ENCODE measurements at regions not wholly inside any gene's neighbourhood (a gene's known extent, or its start where the extent isn't known, plus 50 kb on each side); places are given as distances from the start of the nearest gene placed in this dataset.
"Not testable (repeated sequence)": the region's sequence is repeated elsewhere in the genome, so short reads cannot be mapped to it uniquely, and the experiment has no call there.

DNA sequence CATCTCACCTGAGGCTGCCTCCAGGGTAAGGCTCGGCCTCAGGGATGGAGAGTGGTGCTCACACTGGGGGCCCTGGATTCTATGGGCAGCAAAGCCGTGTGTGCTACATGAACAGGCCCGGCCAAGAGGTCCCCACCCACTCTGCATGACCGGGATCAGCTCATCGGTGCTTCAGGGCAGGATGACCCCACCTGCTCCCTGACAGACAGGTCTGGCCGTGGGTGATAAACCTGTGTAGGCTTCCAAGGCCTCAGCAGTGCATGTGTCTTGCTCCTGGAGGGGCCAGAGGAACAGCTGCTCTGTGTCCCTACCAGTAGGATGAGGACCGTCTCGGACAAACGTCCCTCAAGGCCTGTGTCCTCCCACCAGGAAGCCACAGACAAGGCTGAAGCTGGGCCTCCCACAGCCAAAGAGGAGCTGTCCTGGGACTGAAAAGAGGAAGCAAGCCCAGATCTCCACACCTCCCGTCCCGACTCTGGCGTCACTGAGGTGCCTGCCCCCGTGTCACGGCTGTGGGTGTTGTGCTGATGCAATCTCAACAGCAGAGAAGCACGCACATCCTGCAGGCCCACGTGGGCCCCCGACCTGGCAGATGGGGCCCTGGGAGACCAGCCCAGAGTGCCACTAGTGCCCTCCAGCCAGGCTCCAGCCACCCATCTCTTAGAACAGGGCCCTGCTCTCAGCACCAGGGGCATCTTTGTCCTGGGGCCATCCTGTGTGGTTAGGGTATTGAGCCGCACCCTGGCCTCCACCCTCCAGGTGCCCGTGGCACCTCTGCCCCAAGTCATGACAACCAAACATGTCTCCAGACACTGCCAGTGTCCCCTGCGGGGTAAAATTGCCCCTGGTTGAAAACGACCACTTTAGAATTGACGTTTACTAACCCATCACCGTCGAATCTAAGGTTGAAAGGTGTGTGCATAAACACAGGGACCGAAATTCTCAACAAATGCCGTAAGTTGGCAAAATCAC, 5455.9 kb upstream of the TPTE start:
- H2AFZ ChIP-seq (ENCODE audit: control insufficient read depth, low read length); DNase-seq (ENCODE audit: low read depth, low spot score); H3K9ac ChIP-seq (ENCODE audit: control insufficient read depth, extremely low read depth, insufficient read depth, low read length); H3K9me3 ChIP-seq (ENCODE audit: control insufficient read depth, low read depth, low read length); H3K36me3 ChIP-seq (ENCODE audit: control insufficient read depth in 2 of 2, extremely low read depth in 1 of 2, insufficient read depth in 2 of 2, low read length in 2 of 2); H3K27me3 ChIP-seq (ENCODE audit: control insufficient read depth, extremely low read depth, insufficient read depth, low read length); FAIRE-seq; H3K27ac ChIP-seq (ENCODE audit: control insufficient read depth, insufficient read depth, low read length); H3K4me3 ChIP-seq (ENCODE audit: control insufficient read depth in 2 of 3, extremely low read depth in 1 of 3, insufficient read depth in 2 of 3, low read depth in 1 of 3, low read length in 3 of 3); H3K9me1 ChIP-seq (ENCODE audit: control insufficient read depth, extremely low read depth, insufficient read depth, low read length); H3K79me2 ChIP-seq (ENCODE audit: control insufficient read depth, insufficient read depth, low read length); H3K4me2 ChIP-seq (ENCODE audit: control insufficient read depth, extremely low read depth, insufficient read depth, low read depth, low read length); H4K20me1 ChIP-seq (ENCODE audit: control insufficient read depth, extremely low read depth, insufficient read depth, low read length); H3K4me1 ChIP-seq (ENCODE audit: control insufficient read depth, extremely low read depth, insufficient read depth, low read length); dilution Hi-C loops (cut with MboI; ENCODE audit: extremely low pct_ligation_motif_present, low sequenced_read_pairs): not testable (repeated sequence)

DNA sequence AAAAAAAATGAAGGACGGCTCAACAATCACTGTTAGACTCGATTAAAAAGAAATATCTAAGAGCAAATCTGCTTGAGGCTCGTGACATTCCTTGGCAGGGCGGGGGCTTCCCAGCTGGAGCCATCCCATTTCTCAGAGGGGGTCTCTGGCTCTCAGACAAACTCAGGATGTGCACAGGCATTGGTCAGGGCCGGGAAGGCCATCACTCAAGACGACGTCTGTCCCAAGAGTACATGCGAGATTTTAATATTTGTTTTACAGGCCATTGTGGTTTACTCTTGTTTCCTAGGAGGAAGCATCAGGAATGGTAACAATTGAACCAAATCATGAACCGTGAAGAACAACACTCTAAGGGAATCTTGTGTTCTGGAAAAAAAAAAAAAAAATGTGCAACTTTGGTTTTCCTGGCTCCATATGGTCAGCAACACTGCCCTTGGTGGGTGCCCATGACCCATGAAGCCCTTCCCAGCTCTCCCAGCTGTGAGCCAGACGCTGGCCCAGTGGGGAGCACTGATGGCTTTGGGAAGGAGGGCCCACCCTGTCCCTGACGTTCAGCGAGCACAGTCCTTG, 5454.6 kb upstream of the TPTE start:
- H3K36me3 ChIP-seq (ENCODE audit: control insufficient read depth in 2 of 2, extremely low read depth in 1 of 2, insufficient read depth in 2 of 2, low read length in 2 of 2); H3K9me3 ChIP-seq (ENCODE audit: control insufficient read depth, low read depth, low read length); H3K79me2 ChIP-seq (ENCODE audit: control insufficient read depth, insufficient read depth, low read length); FAIRE-seq; dilution Hi-C loops (cut with MboI; ENCODE audit: extremely low pct_ligation_motif_present, low sequenced_read_pairs); H3K27me3 ChIP-seq (ENCODE audit: control insufficient read depth, extremely low read depth, insufficient read depth, low read length); H3K4me3 ChIP-seq (ENCODE audit: control insufficient read depth in 2 of 3, extremely low read depth in 1 of 3, insufficient read depth in 2 of 3, low read depth in 1 of 3, low read length in 3 of 3); H3K4me2 ChIP-seq (ENCODE audit: control insufficient read depth, extremely low read depth, insufficient read depth, low read depth, low read length); H4K20me1 ChIP-seq (ENCODE audit: control insufficient read depth, extremely low read depth, insufficient read depth, low read length); DNase-seq (ENCODE audit: low read depth, low spot score); H3K9me1 ChIP-seq (ENCODE audit: control insufficient read depth, extremely low read depth, insufficient read depth, low read length); H2AFZ ChIP-seq (ENCODE audit: control insufficient read depth, low read length); H3K4me1 ChIP-seq (ENCODE audit: control insufficient read depth, extremely low read depth, insufficient read depth, low read length); H3K27ac ChIP-seq (ENCODE audit: control insufficient read depth, insufficient read depth, low read length); H3K9ac ChIP-seq (ENCODE audit: control insufficient read depth, extremely low read depth, insufficient read depth, low read length): not testable (repeated sequence)

DNA sequence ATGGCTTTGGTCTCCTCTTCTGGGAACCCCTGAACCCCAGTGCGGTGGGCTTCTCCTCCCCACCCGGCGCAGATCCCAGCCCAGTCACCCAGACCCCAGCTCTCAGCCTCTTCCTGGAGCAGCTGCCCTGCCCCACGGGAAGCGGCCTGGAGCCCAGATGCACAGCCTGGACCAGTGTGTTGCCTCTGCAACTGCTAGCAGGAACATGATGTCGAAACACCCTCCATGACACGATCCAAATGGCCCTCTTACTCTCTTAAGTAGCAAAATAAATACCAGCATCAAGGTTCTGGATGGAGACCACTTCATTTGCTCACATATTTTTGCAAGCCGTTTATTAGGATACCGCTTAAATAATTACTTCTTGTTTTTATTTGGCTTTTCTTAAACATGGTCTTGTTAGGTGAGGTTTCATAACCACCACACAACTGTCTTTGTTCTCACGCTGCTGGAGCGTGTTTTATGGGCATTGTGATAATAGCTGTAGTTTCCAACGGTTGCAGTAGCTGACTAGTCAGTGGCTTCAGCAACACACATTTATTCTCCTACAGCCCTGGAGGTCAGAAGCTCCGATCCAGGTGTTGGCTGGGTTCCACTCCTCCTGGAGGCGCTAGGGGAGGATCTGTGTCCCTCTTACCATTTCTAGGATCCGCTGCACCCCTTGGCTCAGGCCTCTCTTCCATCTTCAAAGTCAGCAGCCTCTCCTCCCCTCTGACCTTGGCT, 5453.9 kb upstream of the TPTE start:
- H4K20me1 ChIP-seq (ENCODE audit: control insufficient read depth, extremely low read depth, insufficient read depth, low read length); H3K4me1 ChIP-seq (ENCODE audit: control insufficient read depth, extremely low read depth, insufficient read depth, low read length); H3K4me3 ChIP-seq (ENCODE audit: control insufficient read depth in 2 of 3, extremely low read depth in 1 of 3, insufficient read depth in 2 of 3, low read depth in 1 of 3, low read length in 3 of 3); H3K27me3 ChIP-seq (ENCODE audit: control insufficient read depth, extremely low read depth, insufficient read depth, low read length); H3K79me2 ChIP-seq (ENCODE audit: control insufficient read depth, insufficient read depth, low read length); H3K36me3 ChIP-seq (ENCODE audit: control insufficient read depth in 2 of 2, extremely low read depth in 1 of 2, insufficient read depth in 2 of 2, low read length in 2 of 2); H3K4me2 ChIP-seq (ENCODE audit: control insufficient read depth, extremely low read depth, insufficient read depth, low read depth, low read length); H3K9me1 ChIP-seq (ENCODE audit: control insufficient read depth, extremely low read depth, insufficient read depth, low read length); dilution Hi-C loops (cut with MboI; ENCODE audit: extremely low pct_ligation_motif_present, low sequenced_read_pairs); H2AFZ ChIP-seq (ENCODE audit: control insufficient read depth, low read length); H3K27ac ChIP-seq (ENCODE audit: control insufficient read depth, insufficient read depth, low read length); FAIRE-seq; DNase-seq (ENCODE audit: low read depth, low spot score); H3K9me3 ChIP-seq (ENCODE audit: control insufficient read depth, low read depth, low read length); H3K9ac ChIP-seq (ENCODE audit: control insufficient read depth, extremely low read depth, insufficient read depth, low read length): not testable (repeated sequence)

DNA sequence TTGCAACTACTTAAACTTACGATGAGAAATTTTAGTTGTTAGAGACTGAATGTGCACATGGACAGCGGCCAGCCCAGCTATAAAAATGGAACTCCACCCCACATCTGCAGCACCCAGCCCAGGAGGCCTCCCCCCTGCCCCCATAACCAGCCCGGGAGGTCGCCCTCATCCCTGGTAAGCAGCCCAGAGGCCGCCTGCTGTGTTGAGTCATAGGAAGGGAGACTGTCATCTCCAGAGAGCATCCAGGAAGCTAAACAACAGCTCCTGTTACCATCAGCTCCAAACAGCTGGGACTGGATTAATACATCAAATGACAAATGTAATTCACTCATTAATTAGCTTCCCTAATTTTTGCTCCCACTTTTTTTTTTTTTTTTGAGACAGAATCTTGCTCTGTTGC, 5452.7 kb upstream of the TPTE start:
- H3K9me1 ChIP-seq (ENCODE audit: control insufficient read depth, extremely low read depth, insufficient read depth, low read length); H3K9ac ChIP-seq (ENCODE audit: control insufficient read depth, extremely low read depth, insufficient read depth, low read length); H3K27me3 ChIP-seq (ENCODE audit: control insufficient read depth, extremely low read depth, insufficient read depth, low read length); FAIRE-seq; H3K4me1 ChIP-seq (ENCODE audit: control insufficient read depth, extremely low read depth, insufficient read depth, low read length); DNase-seq (ENCODE audit: low read depth, low spot score); H3K27ac ChIP-seq (ENCODE audit: control insufficient read depth, insufficient read depth, low read length); dilution Hi-C loops (cut with MboI; ENCODE audit: extremely low pct_ligation_motif_present, low sequenced_read_pairs); H3K4me2 ChIP-seq (ENCODE audit: control insufficient read depth, extremely low read depth, insufficient read depth, low read depth, low read length); H3K36me3 ChIP-seq (ENCODE audit: control insufficient read depth in 2 of 2, extremely low read depth in 1 of 2, insufficient read depth in 2 of 2, low read length in 2 of 2); H2AFZ ChIP-seq (ENCODE audit: control insufficient read depth, low read length); H3K9me3 ChIP-seq (ENCODE audit: control insufficient read depth, low read depth, low read length); H3K4me3 ChIP-seq (ENCODE audit: control insufficient read depth in 2 of 3, extremely low read depth in 1 of 3, insufficient read depth in 2 of 3, low read depth in 1 of 3, low read length in 3 of 3); H3K79me2 ChIP-seq (ENCODE audit: control insufficient read depth, insufficient read depth, low read length); H4K20me1 ChIP-seq (ENCODE audit: control insufficient read depth, extremely low read depth, insufficient read depth, low read length): not testable (repeated sequence)

Data from keratinocyte (primary cell).